GM12875 (cell line): ENCODE measurements at regions not wholly inside any gene's neighbourhood (a gene's known extent, or its start where the extent isn't known, plus 50 kb on each side); places are given as distances from the start of the nearest gene placed in this dataset.

Experiments used
- H3K4me3 ChIP-seq: one replicate; pipeline ENCODE4 v1.5.1; 2011; ENCODE audit warnings: low read depth, low read length, control low read depth
- CTCF ChIP-seq: IDR thresholded peaks from 2 replicates; pipeline ENCODE4 v1.5.1; 2011; ENCODE audit warnings: low read depth, mild to moderate bottlenecking, control low read depth, inconsistent platforms, low read length, moderate library complexity, borderline replicate concordance; ENCODE audit not compliant: insufficient read depth

DNA sequence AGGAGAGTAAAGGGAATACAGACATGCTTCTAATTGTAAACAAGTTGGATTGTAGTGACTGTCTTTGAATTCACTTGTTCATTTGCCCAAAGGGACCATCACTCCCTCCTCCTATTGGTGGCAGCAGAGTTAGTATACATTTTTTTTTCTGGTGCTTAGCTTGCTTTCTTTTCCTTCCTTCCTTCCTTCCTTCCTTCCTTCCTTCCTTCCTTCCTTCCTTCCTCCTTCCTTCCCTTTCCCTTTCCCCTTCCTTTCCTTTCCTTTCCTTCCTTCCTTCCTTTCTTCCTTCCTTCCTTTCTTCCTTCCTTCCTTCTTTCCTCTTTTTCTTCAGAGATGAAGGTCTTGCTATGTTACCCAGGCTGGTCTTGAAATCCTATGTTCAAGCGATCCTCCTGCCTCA lies 94.8 kb upstream of the ATP6AP2 start:
- no peak overlapping the region for H3K4me3 ChIP-seq
- TF ChIP-seq CTCF = no peak

GRCh38 chrX:40485102-40485826 lies 95.5 kb upstream of the ATP6AP2 start:
- TF ChIP-seq CTCF = no peak
- no peak overlapping the region for H3K4me3 ChIP-seq

- no peak overlapping the region for H3K4me3 ChIP-seq
- no peak for TF ChIP-seq CTCF
Measured at GRCh38 chrX:40484408-40485091, 96.2 kb upstream of the ATP6AP2 start.

- TF ChIP-seq CTCF = no peak
- H3K4me3 ChIP-seq = no peak overlapping the region
Measured at GRCh38 chrX:40483502-40483901, 97.3 kb upstream of the ATP6AP2 start.

- H3K4me3 ChIP-seq = no peak overlapping the region
- TF ChIP-seq CTCF = no peak
Measured at GRCh38 chrX:40479777-40480318, 100.9 kb upstream of the ATP6AP2 start.

DNA sequence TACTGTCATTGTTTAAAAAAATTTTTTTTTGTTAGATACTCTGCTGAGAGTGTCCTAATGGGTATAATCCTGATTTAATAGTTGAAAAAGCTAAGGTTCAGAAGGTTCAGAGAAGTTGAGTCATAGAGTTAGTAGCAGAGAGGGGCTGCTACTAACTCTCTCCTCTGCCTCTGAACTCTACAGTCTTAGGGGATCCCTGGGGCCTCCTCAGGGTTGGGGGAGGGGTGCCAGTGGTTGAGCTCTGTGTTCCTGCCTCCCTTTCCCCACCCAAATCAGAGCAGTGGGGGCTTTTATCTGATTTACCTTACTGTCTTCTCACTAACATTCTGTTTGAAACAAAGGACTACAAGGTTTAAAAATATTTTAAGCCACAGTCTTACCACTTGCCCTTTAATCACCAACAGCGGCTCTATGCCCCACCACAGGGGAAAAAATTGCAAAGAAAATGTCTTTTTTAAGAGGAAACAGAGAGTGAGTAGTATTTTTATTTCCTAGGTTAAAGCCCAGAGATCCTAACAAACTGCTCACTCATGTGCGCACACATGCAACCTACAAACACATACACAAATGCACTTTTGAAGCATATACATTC lies 102.2 kb upstream of the ATP6AP2 start:
- no peak overlapping the region for H3K4me3 ChIP-seq
- TF ChIP-seq CTCF = no peak
